ENCODE measurements at regions not wholly inside any gene's neighbourhood (a gene's known extent, or its start where the extent isn't known, plus 50 kb on each side); places are given as distances from the start of the nearest gene placed in this dataset.

DNA sequence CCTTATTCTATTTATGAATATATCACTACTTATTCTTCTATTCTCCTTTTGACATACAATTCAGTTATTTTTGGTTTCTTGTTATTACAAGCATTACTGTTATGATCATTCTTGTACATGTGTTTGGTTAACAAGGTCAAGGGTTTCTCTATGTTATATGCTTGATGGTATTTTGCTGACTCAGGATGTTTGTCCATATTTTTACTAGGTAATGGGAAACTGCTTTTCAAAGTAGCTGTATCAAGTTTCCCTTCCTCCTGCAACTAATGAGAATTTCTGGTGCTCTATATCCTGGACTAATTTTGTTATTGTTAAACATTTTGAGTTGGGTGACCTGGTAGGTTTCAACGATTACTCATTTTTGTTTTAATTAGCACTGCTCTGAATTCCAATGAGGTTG, 841.0 kb downstream of the OTOL1 start:
- Histone ChIP-seq H3K36me3 (no peaks in the 10 kb centered on the region), H3K27ac (no peak overlapping the region), H3K4me3 (no peak overlapping the region), H3K9me3 (no peaks in the 10 kb centered on the region), H3K27me3 (no peaks in the 10 kb centered on the region), H3K4me1 (no peaks in the 10 kb centered on the region)
- DNase-seq (ENCODE audit: low spot score in 2 of 2), result no peak
- TF ChIP-seq, protein P1, sequence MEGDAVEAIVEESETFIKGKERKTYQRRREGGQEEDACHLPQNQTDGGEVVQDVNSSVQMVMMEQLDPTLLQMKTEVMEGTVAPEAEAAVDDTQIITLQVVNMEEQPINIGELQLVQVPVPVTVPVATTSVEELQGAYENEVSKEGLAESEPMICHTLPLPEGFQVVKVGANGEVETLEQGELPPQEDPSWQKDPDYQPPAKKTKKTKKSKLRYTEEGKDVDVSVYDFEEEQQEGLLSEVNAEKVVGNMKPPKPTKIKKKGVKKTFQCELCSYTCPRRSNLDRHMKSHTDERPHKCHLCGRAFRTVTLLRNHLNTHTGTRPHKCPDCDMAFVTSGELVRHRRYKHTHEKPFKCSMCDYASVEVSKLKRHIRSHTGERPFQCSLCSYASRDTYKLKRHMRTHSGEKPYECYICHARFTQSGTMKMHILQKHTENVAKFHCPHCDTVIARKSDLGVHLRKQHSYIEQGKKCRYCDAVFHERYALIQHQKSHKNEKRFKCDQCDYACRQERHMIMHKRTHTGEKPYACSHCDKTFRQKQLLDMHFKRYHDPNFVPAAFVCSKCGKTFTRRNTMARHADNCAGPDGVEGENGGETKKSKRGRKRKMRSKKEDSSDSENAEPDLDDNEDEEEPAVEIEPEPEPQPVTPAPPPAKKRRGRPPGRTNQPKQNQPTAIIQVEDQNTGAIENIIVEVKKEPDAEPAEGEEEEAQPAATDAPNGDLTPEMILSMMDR (IDR thresholded peaks at IDR 0.05), result no peak
- intact Hi-C loops (cut with DNase I), result no loop called here

GRCh38 chr3:162338514-162338913, 841.9 kb downstream of the OTOL1 start:
- H3K36me3 ChIP-seq, result no peaks in the 10 kb centered on the region
- H3K4me3 ChIP-seq, result no peak overlapping the region
- TF ChIP-seq, protein P1 (IDR thresholded peaks at IDR 0.05), result no peak
- no peaks in the 10 kb centered on the region for H3K4me1 ChIP-seq
- H3K27ac ChIP-seq, result no peak overlapping the region
- intact Hi-C loops (cut with DNase I), result no loop called here
- H3K9me3 ChIP-seq, result no peaks in the 10 kb centered on the region
- H3K27me3 ChIP-seq, result no peaks in the 10 kb centered on the region
- no peak for DNase-seq (ENCODE audit: low spot score in 2 of 2)

- no peaks in the 10 kb centered on the region for H3K36me3 ChIP-seq
Measured at GRCh38 chr3:162348912-162349311, 852.3 kb downstream of the OTOL1 start.

GRCh38 chr3:162353414-162353813, 856.8 kb downstream of the OTOL1 start:
- no peaks in the 10 kb centered on the region for H3K36me3 ChIP-seq
- intact Hi-C loops (cut with DNase I), result no loop called here
- no peak overlapping the region for H3K27ac ChIP-seq
- no peaks in the 10 kb centered on the region for H3K9me3 ChIP-seq
- no peak for DNase-seq (ENCODE audit: low spot score in 2 of 2)
- TF ChIP-seq, protein P1 (IDR thresholded peaks at IDR 0.05), result no peak
- H3K27me3 ChIP-seq, result no peaks in the 10 kb centered on the region
- H3K4me3 ChIP-seq, result no peak overlapping the region
- no peaks in the 10 kb centered on the region for H3K4me1 ChIP-seq

More at GRCh38 chr3:162348912-162349311, 852.3 kb downstream of the OTOL1 start:
- no peak overlapping the region for H3K27ac ChIP-seq
- H3K27me3 ChIP-seq, result no peaks in the 10 kb centered on the region
- H3K9me3 ChIP-seq, result no peaks in the 10 kb centered on the region
- TF ChIP-seq, protein P1 (IDR thresholded peaks at IDR 0.05), result no peak
- intact Hi-C loops (cut with DNase I), result no loop called here
- no peak for DNase-seq (ENCODE audit: low spot score in 2 of 2)
- H3K4me1 ChIP-seq, result no peaks in the 10 kb centered on the region
- no peak overlapping the region for H3K4me3 ChIP-seq

- Histone ChIP-seq H3K9me3 (no peaks in the 10 kb centered on the region), H3K27me3 (no peaks in the 10 kb centered on the region), H3K4me1 (no peaks in the 10 kb centered on the region), H3K36me3 (no peaks in the 10 kb centered on the region), H3K4me3 (no peak overlapping the region), H3K27ac (no peak overlapping the region)
- no peak for DNase-seq (ENCODE audit: low spot score in 2 of 2)
- intact Hi-C loops (cut with DNase I), result no loop called here
- TF ChIP-seq, protein P1 (IDR thresholded peaks at IDR 0.05), result no peak
Measured at GRCh38 chr3:162354356-162354755, 857.7 kb downstream of the OTOL1 start.

GRCh38 chr3:162365066-162365719, 868.6 kb downstream of the OTOL1 start:
- Histone ChIP-seq H3K4me3 (no peak overlapping the region), H3K27ac (no peak overlapping the region), H3K9me3 (no peaks in the 10 kb centered on the region), H3K36me3 (no peaks in the 10 kb centered on the region), H3K27me3 (no peaks in the 10 kb centered on the region), H3K4me1 (no peaks in the 10 kb centered on the region)
- intact Hi-C loops (cut with DNase I), result no loop called here
- DNase-seq (ENCODE audit: low spot score in 2 of 2), result no peak
- TF ChIP-seq, protein P1 (IDR thresholded peaks at IDR 0.05), result no peak
